Chondrocyte (in vitro differentiated cells): ENCODE measurements at regions not wholly inside any gene's neighbourhood (a gene's known extent, or its start where the extent isn't known, plus 50 kb on each side); places are given as distances from the start of the nearest gene placed in this dataset.

Experiments used
- DNase-seq: peaks from one replicate; pipeline ENCODE4 v3.0.0; 2021; ENCODE audit warnings: mixed read lengths, low spot score
- H3K27ac Mint-ChIP-seq: one replicate; pipeline ENCODE4 v1.8.0; 2021; ENCODE audit warnings: mild to moderate bottlenecking, moderate library complexity, mixed read lengths; ENCODE audit not compliant: unreplicated experiment
- H3K27me3 Mint-ChIP-seq: 2 replicates; pipeline ENCODE4 v1.8.0; 2021; ENCODE audit warnings: low read depth, mixed read lengths
- H3K36me3 Mint-ChIP-seq: 2 replicates; pipeline ENCODE4 v1.8.0; 2021; ENCODE audit warnings: low read depth, mixed read lengths
- H3K4me1 Mint-ChIP-seq: 2 replicates; pipeline ENCODE4 v1.8.0; 2021; ENCODE audit warnings: low read depth, mild to moderate bottlenecking, mixed read lengths
- H3K4me3 Mint-ChIP-seq: one replicate; pipeline ENCODE4 v1.8.0; 2021; ENCODE audit warnings: mild to moderate bottlenecking, moderate library complexity, mixed read lengths; ENCODE audit not compliant: unreplicated experiment
- H3K9me3 Mint-ChIP-seq: 2 replicates; pipeline ENCODE4 v1.8.0; 2021; ENCODE audit warnings: low read depth, mixed read lengths
- TF ChIP-seq, protein P1 (sequence below): fragments of 200-600 bp; sonication (generic); IDR thresholded peaks from 2 replicates; pipeline ENCODE4 v1.5.0; 2021; ENCODE audit warnings: antibody characterized with exemption, mild to moderate bottlenecking, moderate library complexity

DNA sequence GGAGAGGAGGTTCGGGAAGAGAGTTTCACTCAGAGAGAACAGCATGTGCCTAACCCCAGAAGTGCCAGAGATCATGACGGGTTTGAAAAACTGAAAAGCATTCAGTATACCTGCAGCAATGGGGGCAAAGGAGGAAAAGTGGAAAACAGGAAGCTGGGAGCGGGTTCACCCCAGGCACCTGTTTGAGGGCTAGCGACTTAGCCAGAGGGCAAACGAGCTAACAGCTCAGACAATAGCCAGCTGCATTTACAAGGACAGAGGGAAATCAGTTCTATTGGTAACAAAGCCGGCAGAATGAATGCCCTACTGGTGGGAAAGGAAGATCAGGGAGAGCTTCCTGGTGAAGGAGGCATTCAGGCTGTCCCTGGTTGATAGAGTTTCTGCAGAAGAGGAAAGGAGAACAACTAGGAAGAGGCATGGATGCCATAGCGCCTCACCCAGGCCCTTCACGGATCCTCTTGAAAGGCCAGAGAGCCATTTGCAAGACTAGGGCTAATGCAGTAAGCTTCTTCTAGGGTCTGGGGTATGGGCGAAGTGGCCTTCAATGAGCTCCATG lies 141.7 kb upstream of the ADRA1B start:
- Mint-ChIP-seq H3K4me3 (no peak overlapping the region), H3K4me1 (peaks cover 16% of the 10 kb centered on the region), H3K36me3 (no peaks in the 10 kb centered on the region), H3K27me3 (no peaks in the 10 kb centered on the region), H3K27ac (no peak overlapping the region), H3K9me3 (no peaks in the 10 kb centered on the region)
- no peak for DNase-seq
- TF ChIP-seq, protein P1, sequence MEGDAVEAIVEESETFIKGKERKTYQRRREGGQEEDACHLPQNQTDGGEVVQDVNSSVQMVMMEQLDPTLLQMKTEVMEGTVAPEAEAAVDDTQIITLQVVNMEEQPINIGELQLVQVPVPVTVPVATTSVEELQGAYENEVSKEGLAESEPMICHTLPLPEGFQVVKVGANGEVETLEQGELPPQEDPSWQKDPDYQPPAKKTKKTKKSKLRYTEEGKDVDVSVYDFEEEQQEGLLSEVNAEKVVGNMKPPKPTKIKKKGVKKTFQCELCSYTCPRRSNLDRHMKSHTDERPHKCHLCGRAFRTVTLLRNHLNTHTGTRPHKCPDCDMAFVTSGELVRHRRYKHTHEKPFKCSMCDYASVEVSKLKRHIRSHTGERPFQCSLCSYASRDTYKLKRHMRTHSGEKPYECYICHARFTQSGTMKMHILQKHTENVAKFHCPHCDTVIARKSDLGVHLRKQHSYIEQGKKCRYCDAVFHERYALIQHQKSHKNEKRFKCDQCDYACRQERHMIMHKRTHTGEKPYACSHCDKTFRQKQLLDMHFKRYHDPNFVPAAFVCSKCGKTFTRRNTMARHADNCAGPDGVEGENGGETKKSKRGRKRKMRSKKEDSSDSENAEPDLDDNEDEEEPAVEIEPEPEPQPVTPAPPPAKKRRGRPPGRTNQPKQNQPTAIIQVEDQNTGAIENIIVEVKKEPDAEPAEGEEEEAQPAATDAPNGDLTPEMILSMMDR = no peak

DNA sequence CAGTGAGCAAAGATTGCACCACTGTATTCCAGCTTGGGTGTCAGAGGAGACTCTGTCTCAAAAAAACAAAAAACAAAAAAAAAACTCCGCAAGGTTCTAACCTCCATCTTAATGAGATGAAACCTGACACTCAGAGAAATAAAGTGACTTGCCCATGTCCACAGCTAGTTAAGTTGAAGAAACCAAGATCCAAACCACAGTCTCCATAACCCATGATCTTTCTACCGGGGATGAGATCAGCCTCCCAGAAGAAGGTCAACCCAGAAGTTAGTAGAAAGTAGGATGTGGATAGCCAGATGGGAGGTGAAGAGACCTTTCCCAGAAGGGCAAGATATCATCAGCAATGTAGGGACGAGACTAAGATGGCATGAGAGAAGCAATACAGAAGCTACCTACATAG lies 140.4 kb upstream of the ADRA1B start:
- no peaks in the 10 kb centered on the region for H3K36me3 Mint-ChIP-seq
- no peak overlapping the region for H3K27ac Mint-ChIP-seq
- peaks cover 7% of the 10 kb centered on the region for H3K9me3 Mint-ChIP-seq
- TF ChIP-seq, protein P1 = no peak
- H3K27me3 Mint-ChIP-seq = no peaks in the 10 kb centered on the region
- no peak overlapping the region for H3K4me3 Mint-ChIP-seq
- no peak for DNase-seq
- peaks cover 29% of the 10 kb centered on the region for H3K4me1 Mint-ChIP-seq

GRCh38 chr5:159777049-159777660 lies 139.1 kb upstream of the ADRA1B start:
- H3K36me3 Mint-ChIP-seq = no peaks in the 10 kb centered on the region
- H3K27ac Mint-ChIP-seq = no peak overlapping the region
- H3K9me3 Mint-ChIP-seq = peaks cover 7% of the 10 kb centered on the region
- H3K4me3 Mint-ChIP-seq = no peak overlapping the region
- no peak for DNase-seq
- TF ChIP-seq, protein P1 = no peak
- H3K27me3 Mint-ChIP-seq = no peaks in the 10 kb centered on the region
- peaks cover 41% of the 10 kb centered on the region for H3K4me1 Mint-ChIP-seq

DNA sequence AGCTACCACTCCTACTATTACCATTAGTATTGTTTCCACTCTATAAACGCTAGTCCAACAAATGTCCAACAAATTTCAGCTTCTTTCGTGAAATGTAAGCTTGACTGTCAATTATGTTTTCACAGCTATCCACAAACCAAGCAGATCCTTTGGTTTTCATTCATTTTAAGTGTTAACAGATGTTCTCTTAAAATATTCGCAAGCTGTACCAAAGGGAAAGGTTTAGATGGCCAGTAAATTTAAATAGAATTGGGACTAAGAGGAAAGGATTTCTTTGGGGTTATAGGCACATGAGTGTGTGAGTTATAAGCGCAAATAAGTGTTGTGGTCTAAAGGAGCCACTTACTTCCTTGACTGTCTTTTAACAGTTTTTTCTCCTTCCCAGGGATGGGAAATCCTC lies 136.8 kb upstream of the ADRA1B start:
- DNase-seq = no peak
- Mint-ChIP-seq H3K4me1 (peaks cover 49% of the 10 kb centered on the region), H3K9me3 (peaks cover 7% of the 10 kb centered on the region), H3K27me3 (no peaks in the 10 kb centered on the region), H3K27ac (no peak overlapping the region), H3K36me3 (no peaks in the 10 kb centered on the region), H3K4me3 (no peak overlapping the region)
- TF ChIP-seq, protein P1 = no peak

GRCh38 chr5:159780246-159780645 lies 136.0 kb upstream of the ADRA1B start:
- Mint-ChIP-seq H3K36me3 (no peaks in the 10 kb centered on the region), H3K9me3 (peaks cover 7% of the 10 kb centered on the region), H3K27me3 (no peaks in the 10 kb centered on the region), H3K27ac (peak overlapping the region; percentile 6), H3K4me1 (peaks cover 51% of the 10 kb centered on the region), H3K4me3 (no peak overlapping the region)
- DNase-seq = no peak
- TF ChIP-seq, protein P1 = no peak
